H9 (cell line): ENCODE measurements at regions not wholly inside any gene's neighbourhood (a gene's known extent, or its start where the extent isn't known, plus 50 kb on each side); places are given as distances from the start of the nearest gene placed in this dataset.

Source experiments
- DNase-seq: peaks from one replicate; pipeline ENCODE4 v3.0.0-alpha.2; 2017
- H2AFZ ChIP-seq: one replicate; pipeline ENCODE4 v1.6.1; 2013; ENCODE audit warnings: mild to moderate bottlenecking, low read length, control low read depth, moderate library complexity
- H2AK5ac ChIP-seq: 2 replicates; pipeline ENCODE4 v1.6.1; 2013; ENCODE audit warnings: low read length, control low read depth, mixed read lengths; ENCODE audit not compliant: insufficient read length
- H2BK120ac ChIP-seq: one replicate; pipeline ENCODE4 v1.6.1; 2013; ENCODE audit warnings: low read depth, mild to moderate bottlenecking, low read length, control low read depth, inconsistent platforms; ENCODE audit not compliant: poor library complexity, severe bottlenecking
- H2BK12ac ChIP-seq: 2 replicates; pipeline ENCODE4 v1.6.1; 2013; ENCODE audit warnings: low read length, control low read depth, mixed read lengths, low read depth; ENCODE audit not compliant: insufficient read length
- H2BK15ac ChIP-seq: 2 replicates; pipeline ENCODE4 v1.6.1; 2013; ENCODE audit warnings: low read depth, low read length, control low read depth
- H2BK20ac ChIP-seq: one replicate; pipeline ENCODE4 v1.6.1; 2013; ENCODE audit warnings: low read depth, mild to moderate bottlenecking, low read length, control low read depth, inconsistent platforms; ENCODE audit not compliant: poor library complexity, severe bottlenecking
- H2BK5ac ChIP-seq: 2 replicates; pipeline ENCODE4 v1.6.1; 2013; ENCODE audit warnings: low read length, control low read depth, mixed read lengths; ENCODE audit not compliant: insufficient read length
- H3K14ac ChIP-seq: 2 replicates; pipeline ENCODE4 v1.6.1; 2013; ENCODE audit warnings: low read length, control low read depth; ENCODE audit not compliant: insufficient read depth
- H3K18ac ChIP-seq: 2 replicates; pipeline ENCODE4 v1.6.1; 2013; ENCODE audit warnings: low read depth, mild to moderate bottlenecking, mixed read lengths, low read length, control low read depth; ENCODE audit not compliant: insufficient read length
- H3K23ac ChIP-seq: 2 replicates; pipeline ENCODE4 v1.6.1; 2013; ENCODE audit warnings: low read length, control low read depth, mixed read lengths, low read depth; ENCODE audit not compliant: insufficient read length
- H3K23me2 ChIP-seq: 2 replicates; pipeline ENCODE4 v1.6.1; 2013; ENCODE audit warnings: low read depth, mild to moderate bottlenecking, mixed read lengths, low read length, control low read depth; ENCODE audit not compliant: insufficient read length, poor library complexity, severe bottlenecking
- H3K27ac ChIP-seq: 2 replicates; pipeline ENCODE4 v1.5.1; 2013; ENCODE audit warnings: low read length, control low read depth, mixed read lengths, low read depth; ENCODE audit not compliant: insufficient read length
- H3K27me3 ChIP-seq: 2 replicates; pipeline ENCODE4 v1.6.1; 2013; ENCODE audit warnings: low read length, control low read depth, inconsistent platforms; ENCODE audit not compliant: insufficient read depth
- H3K4ac ChIP-seq: 2 replicates; pipeline ENCODE4 v1.6.1; 2013; ENCODE audit warnings: low read depth, mild to moderate bottlenecking, control low read depth, inconsistent platforms, low read length, moderate library complexity
- H3K4me1 ChIP-seq: 2 replicates; pipeline ENCODE4 v1.6.1; 2013; ENCODE audit warnings: low read length, control low read depth, inconsistent platforms; ENCODE audit not compliant: insufficient read depth
- H3K4me2 ChIP-seq: 2 replicates; pipeline ENCODE4 v1.6.1; 2013; ENCODE audit warnings: low read length, control low read depth, mixed read lengths; ENCODE audit not compliant: insufficient read length, insufficient read depth
- H3K56ac ChIP-seq: 2 replicates; pipeline ENCODE4 v1.6.1; 2013; ENCODE audit warnings: low read depth, mild to moderate bottlenecking, mixed read lengths, low read length, control low read depth; ENCODE audit not compliant: insufficient read length
- H3K79me1 ChIP-seq: 2 replicates; pipeline ENCODE4 v1.6.1; 2013; ENCODE audit warnings: low read depth, mild to moderate bottlenecking, moderate library complexity, low read length, control low read depth, inconsistent platforms; ENCODE audit not compliant: insufficient read depth, poor library complexity, severe bottlenecking
- H3K79me2 ChIP-seq: 2 replicates; pipeline ENCODE4 v1.6.1; 2013; ENCODE audit warnings: low read length, control low read depth, inconsistent platforms; ENCODE audit not compliant: insufficient read depth
- H3K9ac ChIP-seq: 2 replicates; pipeline ENCODE4 v1.6.1; 2013; ENCODE audit warnings: low read length, control low read depth, mixed read lengths; ENCODE audit not compliant: insufficient read length; ENCODE audit errors: extremely low read depth
- H3K9me3 ChIP-seq: one replicate; pipeline ENCODE4 v1.6.1; 2013; ENCODE audit warnings: low read depth, low read length, inconsistent platforms; ENCODE audit not compliant: control insufficient read depth
- H3T11ph ChIP-seq: one replicate; pipeline ENCODE4 v1.6.1; 2013; ENCODE audit warnings: mild to moderate bottlenecking, low read length, control low read depth, inconsistent platforms
- H4K20me1 ChIP-seq: one replicate; pipeline ENCODE4 v1.6.1; 2013; ENCODE audit not compliant: control insufficient read depth, insufficient read length, insufficient read depth
- H4K5ac ChIP-seq: 2 replicates; pipeline ENCODE4 v1.6.1; 2013; ENCODE audit warnings: low read depth, mild to moderate bottlenecking, mixed read lengths, low read length, control low read depth; ENCODE audit not compliant: insufficient read length
- H4K8ac ChIP-seq: replicated peaks from 2 replicates; pipeline ENCODE4 v1.6.1; 2013; ENCODE audit warnings: low read length, control low read depth, mixed read lengths, low read depth; ENCODE audit not compliant: insufficient read length
- H4K91ac ChIP-seq: 2 replicates; pipeline ENCODE4 v1.6.1; 2013; ENCODE audit warnings: low read depth, mild to moderate bottlenecking, moderate library complexity, mixed read lengths, low read length, control low read depth; ENCODE audit not compliant: insufficient read length
- H3K27ac Mint-ChIP-seq, 3 experiments: 2 replicates in 2 of 3; 3 replicates in 1 of 3; pipeline ENCODE4 v1.8.0; 2020 to 2021; ENCODE audit warnings: mixed read lengths in 3 of 3, mild to moderate bottlenecking in 1 of 3, moderate library complexity in 1 of 3
- H3K27me3 Mint-ChIP-seq: 2 replicates; pipeline ENCODE4 v1.8.0; 2021; ENCODE audit warnings: low read depth, mild to moderate bottlenecking, moderate library complexity, mixed read lengths
- H3K36me3 Mint-ChIP-seq, 3 experiments: 2 replicates in 2 of 3; 3 replicates in 1 of 3; pipeline ENCODE4 v1.8.0; 2020 to 2021; ENCODE audit warnings: low read depth in 3 of 3, mixed read lengths in 3 of 3; ENCODE audit not compliant: insufficient read depth in 1 of 3
- H3K4me1 Mint-ChIP-seq, 2 experiments: 2 replicates each; pipeline ENCODE4 v1.8.0; 2020; ENCODE audit warnings: mixed read lengths in 2 of 2
- H3K4me3 Mint-ChIP-seq, 2 experiments: 2 replicates in 1 of 2; 3 replicates in 1 of 2; pipeline ENCODE4 v1.8.0; 2020 to 2021; ENCODE audit warnings: mild to moderate bottlenecking in 2 of 2, mixed read lengths in 2 of 2, moderate library complexity in 1 of 2
- H3K9me3 Mint-ChIP-seq, 2 experiments: 2 replicates in 1 of 2; 3 replicates in 1 of 2; pipeline ENCODE4 v1.8.0; 2020; ENCODE audit warnings: mild to moderate bottlenecking in 2 of 2, mixed read lengths in 2 of 2, moderate library complexity in 1 of 2
- CTCF ChIP-seq: fragments of 200-600 bp; sonication (generic); conservative IDR thresholded peaks from 3 replicates; pipeline ENCODE4 v1.8.0; 2021; ENCODE audit warnings: antibody characterized with exemption, mild to moderate bottlenecking
- WGBS: extraction: QIAGEN DNeasy Blood & Tissue Kit; methylation state at CpG from one replicate; pipeline ENCODE4 v1.1.7; 2013; ENCODE audit warnings: missing lambda C conversion rate, low lambda C conversion rate, mixed read lengths; ENCODE audit not compliant: insufficient read length; ENCODE audit errors: extremely low coverage; 5-methylcytosine and 5-hydroxymethylcytosine counted together

DNA sequence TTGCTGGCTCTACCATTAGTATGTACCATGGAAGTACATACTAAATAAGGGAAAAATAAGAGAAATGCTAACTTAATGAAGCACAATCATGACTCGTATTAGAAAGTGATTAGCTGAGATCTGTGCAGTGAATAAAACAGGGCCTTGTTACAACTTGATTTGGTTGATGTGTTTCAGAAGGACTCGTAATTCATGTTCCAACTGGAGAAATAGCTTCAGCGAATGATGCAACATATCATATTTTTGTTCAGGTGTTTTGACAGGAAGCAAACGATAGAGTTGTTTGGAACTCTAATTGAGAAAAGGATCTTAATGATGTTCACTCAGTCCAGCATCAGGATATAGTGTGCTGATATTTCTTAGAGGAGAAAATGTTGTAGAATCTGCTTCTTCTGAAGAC is 474.6 kb upstream of the WWC1 start:
- TF ChIP-seq CTCF, result no peak
- H4K20me1 ChIP-seq, result no peaks in the 10 kb centered on the region
- no peak overlapping the region for H2BK15ac ChIP-seq
- no peak overlapping the region for H3K4me2 ChIP-seq
- no peak overlapping the region for H2BK5ac ChIP-seq
- H4K91ac ChIP-seq, result no peak overlapping the region
- no peak overlapping the region for H2AFZ ChIP-seq
- no peaks in the 10 kb centered on the region for H3K79me2 ChIP-seq
- no peak overlapping the region for H3K14ac ChIP-seq
- H2AK5ac ChIP-seq, result no peak overlapping the region
- H2BK120ac ChIP-seq, result no peak overlapping the region
- no peak overlapping the region for H3T11ph ChIP-seq
- DNase-seq, result no peak
- H3K4ac ChIP-seq, result no peak overlapping the region
- H3K79me1 ChIP-seq, result no peaks in the 10 kb centered on the region
- no peak overlapping the region for H4K8ac ChIP-seq
- no peaks in the 10 kb centered on the region for H3K9me3 ChIP-seq
- no peak overlapping the region for H4K5ac ChIP-seq
- no peak overlapping the region for H3K27ac Mint-ChIP-seq
- no peaks in the 10 kb centered on the region for H3K23me2 ChIP-seq
- no peaks in the 10 kb centered on the region for H3K9me3 Mint-ChIP-seq
- peaks cover 23 to 25% of the 10 kb centered on the region in 2 experiments for H3K4me1 Mint-ChIP-seq
- H3K27me3 ChIP-seq, result no peaks in the 10 kb centered on the region
- H3K56ac ChIP-seq, result no peak overlapping the region
- no peak overlapping the region for H3K23ac ChIP-seq
- no peaks in the 10 kb centered on the region for H3K27me3 Mint-ChIP-seq
- 0 out of 2 replicates have a peak, but pooled peaks cover 2% of the 10 kb centered on the region for H3K4me1 ChIP-seq
- H3K4me3 Mint-ChIP-seq, result no peak overlapping the region
- WGBS, result no CpG with 5 or more reads among the region's 4 CpGs
- H2BK20ac ChIP-seq, result no peak overlapping the region
- no peak overlapping the region for H3K27ac ChIP-seq
- no peak overlapping the region for H3K9ac ChIP-seq
- no peaks in the 10 kb centered on the region for H3K36me3 Mint-ChIP-seq
- no peak overlapping the region for H2BK12ac ChIP-seq
- no peak overlapping the region for H3K18ac ChIP-seq
